Activated naive CD8-positive, alpha-beta T cell treated with anti-CD3 and anti-CD28 coated beads for 36 hours (primary cell): ENCODE measurements at regions not wholly inside any gene's neighbourhood (a gene's known extent, or its start where the extent isn't known, plus 50 kb on each side); places are given as distances from the start of the nearest gene placed in this dataset.

Source experiments
- DNase-seq: peaks from one replicate; pipeline ENCODE4 v3.0.0; 2021
- H3K27ac Mint-ChIP-seq: one replicate; pipeline ENCODE4 v1.8.0; 2022; ENCODE audit warnings: mild to moderate bottlenecking, moderate library complexity, mixed read lengths
- H3K27me3 Mint-ChIP-seq: one replicate; pipeline ENCODE4 v1.8.0; 2022; ENCODE audit warnings: mild to moderate bottlenecking, mixed read lengths
- H3K36me3 Mint-ChIP-seq: one replicate; pipeline ENCODE4 v1.8.0; 2021; ENCODE audit warnings: mild to moderate bottlenecking, mixed read lengths
- H3K4me1 Mint-ChIP-seq: one replicate; pipeline ENCODE4 v1.8.0; 2021; ENCODE audit warnings: mixed read lengths
- H3K4me3 Mint-ChIP-seq: one replicate; pipeline ENCODE4 v1.8.0; 2022; ENCODE audit warnings: mild to moderate bottlenecking, moderate library complexity, mixed read lengths
- H3K9me3 Mint-ChIP-seq: one replicate; pipeline ENCODE4 v1.8.0; 2022; ENCODE audit warnings: mixed read lengths

GRCh38 chr1:11338284-11338924, 65.4 kb downstream of the UBIAD1 start:
- H3K36me3 Mint-ChIP-seq, result no peaks in the 10 kb centered on the region
- H3K4me1 Mint-ChIP-seq, result peaks cover 2% of the 10 kb centered on the region
- no peaks in the 10 kb centered on the region for H3K9me3 Mint-ChIP-seq
- no peak overlapping the region for H3K4me3 Mint-ChIP-seq
- DNase-seq, result no peak
- no peak overlapping the region for H3K27ac Mint-ChIP-seq
- peaks cover 25% of the 10 kb centered on the region for H3K27me3 Mint-ChIP-seq

GRCh38 chr1:11339346-11340232, 66.6 kb downstream of the UBIAD1 start:
- Mint-ChIP-seq H3K4me3 (no peak overlapping the region), H3K36me3 (no peaks in the 10 kb centered on the region), H3K27ac (no peak overlapping the region), H3K9me3 (no peaks in the 10 kb centered on the region), H3K27me3 (peaks cover 25% of the 10 kb centered on the region), H3K4me1 (peaks cover 2% of the 10 kb centered on the region)
- DNase-seq, result no peak

GRCh38 chr1:11340233-11340632, 67.2 kb downstream of the UBIAD1 start:
- no peaks in the 10 kb centered on the region for H3K36me3 Mint-ChIP-seq
- H3K27ac Mint-ChIP-seq, result no peak overlapping the region
- no peak overlapping the region for H3K4me3 Mint-ChIP-seq
- peaks cover 25% of the 10 kb centered on the region for H3K27me3 Mint-ChIP-seq
- no peak for DNase-seq
- peaks cover 2% of the 10 kb centered on the region for H3K4me1 Mint-ChIP-seq
- H3K9me3 Mint-ChIP-seq, result no peaks in the 10 kb centered on the region

DNA sequence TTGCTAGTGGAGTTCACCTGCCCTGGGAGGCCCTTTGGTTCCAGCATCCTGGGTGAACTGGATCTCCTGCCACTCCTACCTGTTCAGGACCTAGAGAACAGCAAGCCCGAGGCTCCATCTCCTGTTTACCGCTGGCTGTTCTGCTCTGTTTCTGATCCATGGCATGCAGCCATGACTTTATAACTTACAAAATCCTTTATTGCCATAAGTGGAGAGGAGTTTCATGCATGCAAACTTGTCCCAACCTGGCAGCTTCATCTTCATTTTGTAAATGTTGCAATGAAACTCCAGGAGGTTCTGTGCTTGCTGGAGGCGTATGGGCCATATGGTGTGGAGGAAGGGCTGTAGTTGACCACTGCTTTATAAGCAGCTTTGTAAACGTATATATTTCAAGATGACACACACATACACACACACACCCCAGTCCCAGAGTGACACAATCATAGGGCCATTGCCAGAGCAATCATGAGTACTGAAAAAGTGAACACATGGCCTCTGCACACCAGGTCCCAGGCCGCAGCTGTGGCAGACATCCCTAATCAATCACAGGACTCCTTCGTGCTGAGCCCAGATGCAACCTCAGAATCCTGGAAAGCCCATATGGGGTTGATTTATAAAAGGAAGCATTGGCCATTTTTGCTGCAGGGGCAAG, 69.0 kb downstream of the UBIAD1 start:
- peaks cover 2% of the 10 kb centered on the region for H3K4me1 Mint-ChIP-seq
- H3K36me3 Mint-ChIP-seq, result no peaks in the 10 kb centered on the region
- H3K4me3 Mint-ChIP-seq, result no peak overlapping the region
- H3K27ac Mint-ChIP-seq, result no peak overlapping the region
- H3K9me3 Mint-ChIP-seq, result no peaks in the 10 kb centered on the region
- peaks cover 25% of the 10 kb centered on the region for H3K27me3 Mint-ChIP-seq
- DNase-seq, result no peak

DNA sequence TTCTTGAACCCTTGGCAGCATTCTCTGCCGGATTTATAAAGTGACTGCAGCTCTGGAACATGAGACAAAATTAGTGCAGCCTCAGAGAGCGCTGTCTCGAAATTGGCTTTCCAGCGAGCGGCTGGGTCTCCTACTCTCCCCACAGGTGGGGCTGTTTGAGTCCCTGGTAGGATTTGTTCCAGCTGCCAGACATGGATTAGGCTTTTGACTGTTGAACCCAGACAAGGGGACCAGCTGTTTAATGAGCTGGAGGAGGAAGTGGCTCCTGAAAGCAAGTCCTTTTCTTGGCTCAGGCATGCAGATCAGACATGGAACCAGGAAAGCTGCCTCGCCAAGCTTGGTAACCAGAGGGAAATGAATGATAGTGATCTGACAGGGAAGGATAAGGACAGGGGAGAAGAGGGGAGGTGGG, 69.6 kb downstream of the UBIAD1 start:
- Mint-ChIP-seq H3K4me3 (no peak overlapping the region), H3K4me1 (peaks cover under 1% of the 10 kb centered on the region), H3K9me3 (no peaks in the 10 kb centered on the region), H3K27me3 (peaks cover 25% of the 10 kb centered on the region), H3K27ac (no peak overlapping the region), H3K36me3 (no peaks in the 10 kb centered on the region)
- DNase-seq, result no peak

DNA sequence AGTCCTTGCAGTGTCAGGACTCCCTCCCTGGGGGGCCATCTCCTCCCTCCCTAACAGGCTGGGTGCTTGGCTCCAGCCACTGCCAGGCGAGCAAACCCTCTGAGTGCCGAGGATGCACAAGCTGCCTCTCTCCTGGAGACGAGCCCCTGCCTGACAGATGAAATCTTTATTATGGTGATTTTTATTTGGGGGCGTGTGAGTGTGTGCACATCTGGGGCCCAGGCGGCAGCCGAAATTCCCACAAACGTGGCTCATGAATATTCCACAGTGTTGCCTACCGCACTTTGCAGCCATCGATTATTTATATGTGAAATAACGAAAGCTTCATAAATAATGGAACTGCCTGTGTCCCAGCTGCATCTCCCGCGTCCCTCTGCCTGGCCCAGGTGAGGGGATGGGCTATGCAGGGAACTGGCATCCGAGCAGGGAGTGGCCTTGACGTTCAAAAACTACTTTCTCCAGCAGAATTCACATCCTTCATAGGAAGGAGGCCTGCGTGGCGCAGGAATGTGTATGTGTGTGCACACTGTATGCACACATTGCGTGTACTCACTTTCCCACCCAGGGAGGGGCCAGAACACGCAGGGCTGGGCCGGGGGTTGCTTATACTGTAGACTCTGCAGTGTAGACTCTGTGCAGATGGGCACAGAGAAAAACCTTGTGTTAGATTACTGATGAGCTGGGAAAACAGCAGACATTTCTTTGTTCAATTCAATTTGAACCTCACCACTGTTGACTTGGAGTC, 73.1 kb downstream of the UBIAD1 start:
- no peaks in the 10 kb centered on the region for H3K27me3 Mint-ChIP-seq

DNA sequence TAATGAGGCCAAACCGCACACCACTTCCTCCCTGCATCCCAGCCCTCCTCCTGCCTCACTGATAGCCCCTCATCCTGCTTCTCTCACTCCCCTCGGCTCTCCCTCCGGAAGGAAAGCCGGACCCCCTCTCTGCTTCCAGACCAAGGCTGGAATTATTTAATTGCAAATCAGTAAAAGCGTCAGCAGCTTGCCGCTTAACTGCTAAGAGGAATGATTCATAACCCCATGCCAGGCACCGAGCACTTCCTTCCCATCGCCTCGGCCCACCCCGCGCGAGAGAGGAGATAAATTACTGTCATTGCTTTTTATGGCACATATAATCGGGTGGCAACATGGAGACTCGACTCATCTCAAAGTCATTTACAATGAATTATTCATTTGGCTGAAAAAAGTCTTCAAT, 77.3 kb downstream of the UBIAD1 start:
- Mint-ChIP-seq H3K27me3 (no peaks in the 10 kb centered on the region), H3K9me3 (peaks cover 23% of the 10 kb centered on the region), H3K4me1 (peaks cover 10% of the 10 kb centered on the region), H3K27ac (no peak overlapping the region), H3K4me3 (no peak overlapping the region), H3K36me3 (no peaks in the 10 kb centered on the region)
- DNase-seq, result no peak

More for the DNA sequence above, 73.1 kb downstream of the UBIAD1 start:
- no peak overlapping the region for H3K4me3 Mint-ChIP-seq
- DNase-seq, result no peak
- no peaks in the 10 kb centered on the region for H3K36me3 Mint-ChIP-seq
- H3K9me3 Mint-ChIP-seq, result peaks cover 17% of the 10 kb centered on the region
- H3K4me1 Mint-ChIP-seq, result peaks cover 2% of the 10 kb centered on the region
- H3K27ac Mint-ChIP-seq, result no peak overlapping the region

GRCh38 chr1:11352058-11352715, 79.2 kb downstream of the UBIAD1 start:
- Mint-ChIP-seq H3K36me3 (no peaks in the 10 kb centered on the region), H3K27me3 (peaks cover 12% of the 10 kb centered on the region)

GRCh38 chr1:11352816-11353799, 80.1 kb downstream of the UBIAD1 start:
- no peak for DNase-seq
- Mint-ChIP-seq H3K36me3 (no peaks in the 10 kb centered on the region), H3K4me1 (peaks cover 10% of the 10 kb centered on the region), H3K27ac (no peak overlapping the region), H3K4me3 (no peak overlapping the region), H3K27me3 (peaks cover 12% of the 10 kb centered on the region), H3K9me3 (peaks cover 23% of the 10 kb centered on the region)

More at GRCh38 chr1:11352058-11352715, 79.2 kb downstream of the UBIAD1 start:
- Mint-ChIP-seq H3K4me3 (no peak overlapping the region), H3K4me1 (peaks cover 10% of the 10 kb centered on the region), H3K27ac (no peak overlapping the region), H3K9me3 (peaks cover 23% of the 10 kb centered on the region)
- no peak for DNase-seq

GRCh38 chr1:11354893-11355553, 82.0 kb downstream of the UBIAD1 start:
- DNase-seq, result no peak
- Mint-ChIP-seq H3K27me3 (peaks cover 12% of the 10 kb centered on the region), H3K4me3 (no peak overlapping the region), H3K27ac (no peak overlapping the region), H3K9me3 (peaks cover 13% of the 10 kb centered on the region), H3K36me3 (no peaks in the 10 kb centered on the region), H3K4me1 (peaks cover 10% of the 10 kb centered on the region)

DNA sequence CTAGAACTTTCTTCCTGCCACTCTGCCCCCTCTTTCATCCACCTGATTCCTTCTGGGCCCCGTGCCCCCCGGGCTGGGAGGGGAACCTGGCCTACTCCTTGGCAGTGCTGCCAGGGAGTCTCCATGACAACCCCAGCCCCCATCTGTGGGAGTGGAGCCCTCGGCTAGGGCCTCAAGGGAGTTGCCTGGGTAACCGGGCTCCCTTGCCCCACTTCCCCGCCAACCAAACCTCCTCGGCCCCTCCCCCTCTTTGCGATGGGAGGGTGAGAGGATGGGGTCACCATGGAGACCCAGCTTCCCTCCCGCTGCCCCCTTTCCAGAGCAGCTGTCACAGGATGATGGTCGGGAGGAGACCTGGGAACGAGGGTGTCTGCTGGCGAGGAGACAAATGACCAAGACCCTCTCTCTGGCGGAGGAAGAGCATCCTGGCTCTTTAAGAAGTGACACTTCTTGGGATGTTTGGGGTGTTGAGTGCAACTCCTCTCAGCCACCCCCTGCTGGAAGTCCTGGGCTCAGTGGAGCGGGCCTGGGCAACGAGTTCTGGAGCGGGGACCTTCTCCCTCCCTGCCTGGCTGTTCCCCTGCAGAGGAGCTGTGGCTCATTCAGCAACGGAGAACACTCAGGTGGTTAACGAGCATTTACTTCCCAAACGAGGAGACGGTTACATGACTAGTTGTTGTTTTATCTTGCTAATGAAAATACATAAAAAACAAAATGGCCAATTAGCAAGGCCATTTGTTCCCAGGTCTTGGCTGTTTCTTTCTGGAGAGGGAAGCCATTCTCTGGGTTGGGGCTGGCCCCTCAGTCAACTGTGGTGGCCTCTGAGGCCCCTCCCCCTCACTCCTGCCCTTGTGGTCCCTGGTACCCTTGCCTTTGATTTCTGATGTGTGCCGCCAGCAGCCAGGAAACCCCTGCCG, 82.8 kb downstream of the UBIAD1 start:
- no peak overlapping the region for H3K27ac Mint-ChIP-seq
- H3K36me3 Mint-ChIP-seq, result no peaks in the 10 kb centered on the region

DNA sequence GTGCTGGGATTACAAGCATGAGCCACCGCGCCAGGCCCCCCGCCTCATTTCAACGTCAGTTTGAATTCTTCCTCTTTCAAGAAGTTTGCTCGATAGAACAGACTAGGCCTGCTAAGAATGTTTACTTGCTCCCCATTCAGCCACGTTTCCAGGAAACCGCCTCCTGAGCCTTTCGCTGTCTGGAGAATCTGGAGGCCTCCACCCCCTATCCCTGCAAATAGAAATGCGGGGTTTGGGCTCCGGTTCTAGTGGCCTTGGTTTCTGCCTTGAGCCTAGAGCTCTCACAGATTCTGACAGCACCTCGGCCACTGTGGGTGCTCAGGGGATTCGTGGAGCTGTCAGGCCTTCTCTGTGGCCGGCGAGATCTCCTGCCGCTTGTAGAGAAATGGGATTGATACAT, 84.3 kb downstream of the UBIAD1 start:
- peaks cover 16% of the 10 kb centered on the region for H3K27me3 Mint-ChIP-seq
- no peak overlapping the region for H3K27ac Mint-ChIP-seq
- peaks cover 8% of the 10 kb centered on the region for H3K4me1 Mint-ChIP-seq
- no peak for DNase-seq
- H3K9me3 Mint-ChIP-seq, result peaks cover 1% of the 10 kb centered on the region
- no peak overlapping the region for H3K4me3 Mint-ChIP-seq
- H3K36me3 Mint-ChIP-seq, result no peaks in the 10 kb centered on the region

More for the DNA sequence above, 82.8 kb downstream of the UBIAD1 start:
- Mint-ChIP-seq H3K4me3 (no peak overlapping the region), H3K4me1 (peaks cover 8% of the 10 kb centered on the region), H3K27me3 (peaks cover 16% of the 10 kb centered on the region), H3K9me3 (peaks cover 9% of the 10 kb centered on the region)
- no peak for DNase-seq
